ENCODE measurements at regions not wholly inside any gene's neighbourhood (a gene's known extent, or its start where the extent isn't known, plus 50 kb on each side); places are given as distances from the start of the nearest gene placed in this dataset.

GRCh38 chr3:176510097-176510496, 687.2 kb downstream of the TBL1XR1 start:
- Histone ChIP-seq H3K36me3 (ENCODE audit: control insufficient read depth, insufficient read depth, low read length) (no peaks in the 10 kb centered on the region), H3K4me1 (ENCODE audit: control insufficient read depth, insufficient read depth, low read length) (no peaks in the 10 kb centered on the region), H3K27ac (ENCODE audit: insufficient read depth, low read depth, low read length, poor library complexity, severe bottlenecking) (no peak overlapping the region), H3K9me3 (ENCODE audit: control insufficient read depth, low read length) (peaks cover 2% of the 10 kb centered on the region), H3K4me3 (ENCODE audit: insufficient read depth, low read depth, low read length) (no peak overlapping the region), H3K27me3 (ENCODE audit: control insufficient read depth, insufficient read depth, low read length, poor library complexity, severe bottlenecking) (no peaks in the 10 kb centered on the region)
- whole genome bisulfite sequencing, 2 experiments, result 94 to 96% methylated on average over 4 of the region's 4 CpGs

- WGBS, 2 experiments, result 33 to 35% methylated on average over 9 of the region's 9 CpGs
- Histone ChIP-seq H3K9me3 (ENCODE audit: control insufficient read depth, low read length) (no peaks in the 10 kb centered on the region), H3K4me3 (ENCODE audit: insufficient read depth, low read depth, low read length) (no peak overlapping the region), H3K36me3 (ENCODE audit: control insufficient read depth, insufficient read depth, low read length) (no peaks in the 10 kb centered on the region), H3K27ac (ENCODE audit: insufficient read depth, low read depth, low read length, poor library complexity, severe bottlenecking) (no peak overlapping the region), H3K27me3 (ENCODE audit: control insufficient read depth, insufficient read depth, low read length, poor library complexity, severe bottlenecking) (no peaks in the 10 kb centered on the region), H3K4me1 (ENCODE audit: control insufficient read depth, insufficient read depth, low read length) (no peaks in the 10 kb centered on the region)
Observed at GRCh38 chr3:176505878-176506621, 691.2 kb downstream of the TBL1XR1 start.

GRCh38 chr3:176491084-176491483, 706.2 kb downstream of the TBL1XR1 start:
- Histone ChIP-seq H3K4me1 (ENCODE audit: control insufficient read depth, insufficient read depth, low read length) (no peaks in the 10 kb centered on the region), H3K9me3 (ENCODE audit: control insufficient read depth, low read length) (no peaks in the 10 kb centered on the region), H3K27me3 (ENCODE audit: control insufficient read depth, insufficient read depth, low read length, poor library complexity, severe bottlenecking) (no peaks in the 10 kb centered on the region), H3K36me3 (ENCODE audit: control insufficient read depth, insufficient read depth, low read length) (no peaks in the 10 kb centered on the region), H3K27ac (ENCODE audit: insufficient read depth, low read depth, low read length, poor library complexity, severe bottlenecking) (no peak overlapping the region), H3K4me3 (ENCODE audit: insufficient read depth, low read depth, low read length) (no peak overlapping the region)
- WGBS, 2 experiments, result 89 to 96% methylated on average over 3 of the region's 3 CpGs

DNA sequence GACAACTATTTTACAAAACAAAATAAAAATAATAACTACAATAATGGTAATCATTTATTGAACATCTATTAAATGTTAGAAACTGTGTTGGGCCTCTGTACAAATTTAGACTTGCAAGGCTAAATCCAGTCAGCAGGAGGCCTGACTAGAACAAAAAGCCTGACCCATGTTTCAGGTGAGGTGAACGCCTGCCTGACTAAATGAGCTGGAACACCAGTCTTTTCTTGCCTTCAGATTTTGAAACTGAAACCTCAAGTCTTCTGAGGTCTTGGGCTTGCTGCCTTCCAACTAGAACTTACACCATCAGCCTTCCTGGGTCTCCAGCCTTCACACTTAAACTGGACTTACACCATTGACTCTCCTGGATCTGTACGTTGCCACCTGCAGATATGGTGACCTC, 706.9 kb downstream of the TBL1XR1 start:
- H3K4me3 ChIP-seq (ENCODE audit: insufficient read depth, low read depth, low read length), result no peak overlapping the region
- no peaks in the 10 kb centered on the region for H3K36me3 ChIP-seq (ENCODE audit: control insufficient read depth, insufficient read depth, low read length)
- no peaks in the 10 kb centered on the region for H3K4me1 ChIP-seq (ENCODE audit: control insufficient read depth, insufficient read depth, low read length)
- no peaks in the 10 kb centered on the region for H3K9me3 ChIP-seq (ENCODE audit: control insufficient read depth, low read length)
- 89 to 93% methylated on average over 2 of the region's 2 CpGs for WGBS, 2 experiments
- H3K27ac ChIP-seq (ENCODE audit: insufficient read depth, low read depth, low read length, poor library complexity, severe bottlenecking), result no peak overlapping the region
- no peaks in the 10 kb centered on the region for H3K27me3 ChIP-seq (ENCODE audit: control insufficient read depth, insufficient read depth, low read length, poor library complexity, severe bottlenecking)

DNA sequence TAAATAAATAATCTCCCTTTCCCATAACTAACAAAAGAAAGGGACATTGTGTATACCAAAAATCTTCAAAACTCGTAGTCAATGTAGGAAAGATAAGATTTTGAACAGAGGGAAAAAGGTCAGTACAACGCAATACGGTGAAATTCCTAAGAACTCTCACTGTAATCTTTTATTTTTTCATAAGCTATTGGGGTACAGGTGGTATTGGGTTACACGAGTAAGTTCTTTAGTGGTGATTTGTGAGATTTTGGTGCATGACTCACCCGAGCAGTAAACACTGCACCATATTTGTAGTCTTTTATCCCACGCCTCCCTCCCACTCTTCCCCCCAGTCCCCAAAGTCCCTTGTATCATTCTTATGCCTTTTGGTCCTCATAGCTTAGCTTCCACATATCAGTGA, 718.0 kb downstream of the TBL1XR1 start:
- no peak overlapping the region for H3K27ac ChIP-seq (ENCODE audit: insufficient read depth, low read depth, low read length, poor library complexity, severe bottlenecking)
- H3K9me3 ChIP-seq (ENCODE audit: control insufficient read depth, low read length), result no peaks in the 10 kb centered on the region
- WGBS, 2 experiments, result 92 to 95% methylated on average over 4 to 5 of the region's 6 CpGs
- no peaks in the 10 kb centered on the region for H3K36me3 ChIP-seq (ENCODE audit: control insufficient read depth, insufficient read depth, low read length)
- no peaks in the 10 kb centered on the region for H3K4me1 ChIP-seq (ENCODE audit: control insufficient read depth, insufficient read depth, low read length)
- H3K4me3 ChIP-seq (ENCODE audit: insufficient read depth, low read depth, low read length), result no peak overlapping the region
- H3K27me3 ChIP-seq (ENCODE audit: control insufficient read depth, insufficient read depth, low read length, poor library complexity, severe bottlenecking), result no peaks in the 10 kb centered on the region

DNA sequence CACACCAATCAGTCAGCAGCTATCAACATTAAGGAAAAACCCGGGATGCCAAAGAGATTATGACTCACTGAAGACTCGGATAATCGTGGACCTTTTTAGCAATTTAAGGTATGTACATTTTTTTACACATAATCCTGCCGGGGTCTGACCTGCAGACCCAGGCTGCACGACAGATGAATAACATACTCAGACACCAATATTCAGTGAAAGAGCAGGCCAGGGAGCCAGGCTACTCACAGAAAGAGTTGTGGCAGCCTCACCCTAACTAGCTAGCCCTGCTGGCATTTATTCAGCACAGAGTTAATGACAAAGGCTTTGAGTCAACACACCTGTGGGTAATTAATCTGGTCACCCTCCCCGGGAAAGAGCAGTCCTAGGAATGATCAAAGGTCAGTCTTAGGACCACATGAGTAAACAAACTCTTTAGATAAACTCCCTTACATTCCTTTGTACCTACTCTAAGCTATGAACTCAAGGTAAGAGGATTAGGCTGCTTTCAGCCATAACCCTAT, 727.5 kb downstream of the TBL1XR1 start:
- Histone ChIP-seq H3K27ac (ENCODE audit: insufficient read depth, low read depth, low read length, poor library complexity, severe bottlenecking) (no peak overlapping the region), H3K27me3 (ENCODE audit: control insufficient read depth, insufficient read depth, low read length, poor library complexity, severe bottlenecking) (no peaks in the 10 kb centered on the region), H3K4me1 (ENCODE audit: control insufficient read depth, insufficient read depth, low read length) (no peaks in the 10 kb centered on the region), H3K36me3 (ENCODE audit: control insufficient read depth, insufficient read depth, low read length) (no peaks in the 10 kb centered on the region), H3K9me3 (ENCODE audit: control insufficient read depth, low read length) (no peaks in the 10 kb centered on the region), H3K4me3 (ENCODE audit: insufficient read depth, low read depth, low read length) (no peak overlapping the region)
- WGBS, 2 experiments, result 66 to 67% methylated on average over 5 of the region's 6 CpGs

DNA sequence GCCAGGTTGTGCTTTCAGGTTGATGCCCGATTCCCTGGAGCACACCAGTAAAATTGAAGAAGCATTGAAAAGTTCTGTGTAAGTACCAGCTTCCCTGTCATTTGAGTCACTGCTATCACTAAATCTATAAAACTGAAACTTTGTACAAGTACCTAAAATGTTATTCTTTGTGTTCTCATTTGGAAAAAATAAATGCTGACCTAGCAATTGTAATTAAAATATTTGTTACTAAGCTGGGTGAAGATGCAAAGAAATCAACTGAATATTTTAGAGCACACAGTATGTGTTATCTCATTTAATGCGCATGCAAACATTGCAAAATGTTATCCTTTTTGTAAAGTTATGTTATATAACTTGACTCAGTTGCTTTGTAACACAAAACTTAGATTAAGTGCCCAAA, 733.7 kb downstream of the TBL1XR1 start:
- no peaks in the 10 kb centered on the region for H3K4me1 ChIP-seq (ENCODE audit: control insufficient read depth, insufficient read depth, low read length)
- 87 to 94% methylated on average over 1 of the region's 2 CpGs for WGBS, 2 experiments
- no peak overlapping the region for H3K27ac ChIP-seq (ENCODE audit: insufficient read depth, low read depth, low read length, poor library complexity, severe bottlenecking)
- H3K27me3 ChIP-seq (ENCODE audit: control insufficient read depth, insufficient read depth, low read length, poor library complexity, severe bottlenecking), result no peaks in the 10 kb centered on the region
- H3K9me3 ChIP-seq (ENCODE audit: control insufficient read depth, low read length), result no peaks in the 10 kb centered on the region
- no peak overlapping the region for H3K4me3 ChIP-seq (ENCODE audit: insufficient read depth, low read depth, low read length)
- H3K36me3 ChIP-seq (ENCODE audit: control insufficient read depth, insufficient read depth, low read length), result no peaks in the 10 kb centered on the region

DNA sequence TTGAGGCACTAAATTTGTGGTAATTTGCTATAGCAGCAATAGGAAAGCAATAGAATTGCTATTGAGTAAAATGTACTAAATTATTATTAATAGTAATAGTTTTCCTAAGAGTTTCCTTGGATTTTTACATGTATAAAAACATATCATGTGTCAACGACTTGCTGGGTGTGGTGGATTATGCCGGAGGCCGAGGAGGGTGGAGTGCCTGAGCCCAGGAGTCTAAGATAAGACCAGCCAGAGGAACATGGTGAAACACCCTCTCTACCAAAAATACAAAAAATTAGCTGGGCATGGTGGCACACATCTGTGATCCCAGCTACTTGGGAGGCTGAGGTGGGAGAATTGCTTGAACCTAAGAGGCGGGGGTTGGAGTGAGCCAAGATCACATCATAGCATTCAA, 749.9 kb downstream of the TBL1XR1 start:
- Histone ChIP-seq H3K4me1 (ENCODE audit: control insufficient read depth, insufficient read depth, low read length) (no peaks in the 10 kb centered on the region), H3K4me3 (ENCODE audit: insufficient read depth, low read depth, low read length) (no peak overlapping the region), H3K27me3 (ENCODE audit: control insufficient read depth, insufficient read depth, low read length, poor library complexity, severe bottlenecking) (no peaks in the 10 kb centered on the region), H3K36me3 (ENCODE audit: control insufficient read depth, insufficient read depth, low read length) (no peaks in the 10 kb centered on the region), H3K9me3 (ENCODE audit: control insufficient read depth, low read length) (no peaks in the 10 kb centered on the region), H3K27ac (ENCODE audit: insufficient read depth, low read depth, low read length, poor library complexity, severe bottlenecking) (no peak overlapping the region)
- 81 to 92% methylated on average over 4 of the region's 4 CpGs for WGBS, 2 experiments

GRCh38 chr3:176442326-176442725, 755.0 kb downstream of the TBL1XR1 start:
- Histone ChIP-seq H3K27me3 (ENCODE audit: control insufficient read depth, insufficient read depth, low read length, poor library complexity, severe bottlenecking) (no peaks in the 10 kb centered on the region), H3K4me1 (ENCODE audit: control insufficient read depth, insufficient read depth, low read length) (no peaks in the 10 kb centered on the region), H3K4me3 (ENCODE audit: insufficient read depth, low read depth, low read length) (no peak overlapping the region), H3K9me3 (ENCODE audit: control insufficient read depth, low read length) (no peaks in the 10 kb centered on the region), H3K36me3 (ENCODE audit: control insufficient read depth, insufficient read depth, low read length) (no peaks in the 10 kb centered on the region), H3K27ac (ENCODE audit: insufficient read depth, low read depth, low read length, poor library complexity, severe bottlenecking) (no peak overlapping the region)

DNA sequence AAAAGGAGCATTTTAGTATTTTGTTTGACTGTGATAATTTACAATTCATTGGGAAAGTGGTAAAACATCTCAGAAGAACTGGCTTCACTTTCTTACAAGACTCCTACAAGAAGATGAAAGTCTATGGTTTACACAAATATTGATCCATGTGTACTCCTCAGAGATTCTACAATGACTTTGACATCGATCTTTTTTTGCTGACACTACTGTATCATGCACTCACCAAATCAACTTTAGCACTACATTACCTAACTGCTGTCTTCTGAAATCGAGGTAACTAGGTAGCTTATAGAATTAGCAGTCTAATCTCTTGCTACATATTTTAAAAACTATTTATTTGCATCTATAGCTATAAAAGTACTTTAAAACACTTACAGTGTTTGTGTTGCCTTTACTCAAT, 757.6 kb downstream of the TBL1XR1 start:
- H3K27me3 ChIP-seq (ENCODE audit: control insufficient read depth, insufficient read depth, low read length, poor library complexity, severe bottlenecking), result no peaks in the 10 kb centered on the region
- 91 to 94% methylated on average over 1 of the region's 2 CpGs for WGBS, 2 experiments
- H3K4me1 ChIP-seq (ENCODE audit: control insufficient read depth, insufficient read depth, low read length), result no peaks in the 10 kb centered on the region
- H3K36me3 ChIP-seq (ENCODE audit: control insufficient read depth, insufficient read depth, low read length), result no peaks in the 10 kb centered on the region
- no peak overlapping the region for H3K27ac ChIP-seq (ENCODE audit: insufficient read depth, low read depth, low read length, poor library complexity, severe bottlenecking)
- no peak overlapping the region for H3K4me3 ChIP-seq (ENCODE audit: insufficient read depth, low read depth, low read length)
- H3K9me3 ChIP-seq (ENCODE audit: control insufficient read depth, low read length), result no peaks in the 10 kb centered on the region
